Type B pancreatic cell (in vitro differentiated cells): ENCODE measurements at regions not wholly inside any gene's neighbourhood (a gene's known extent, or its start where the extent isn't known, plus 50 kb on each side); places are given as distances from the start of the nearest gene placed in this dataset.
A peak's percentile ranks its signal among the peaks of the same experiment; 100 is the strongest.

ENCODE experiments used
- DNase-seq: peaks from one replicate; pipeline ENCODE4 v3.0.0; 2021; ENCODE audit warnings: mixed read lengths; ENCODE audit not compliant: unreplicated experiment; ENCODE audit errors: extremely low spot score
- H3K27ac Mint-ChIP-seq: 2 replicates; pipeline ENCODE4 v1.8.0; 2021; ENCODE audit warnings: mild to moderate bottlenecking, mixed read lengths
- H3K27me3 Mint-ChIP-seq: 2 replicates; pipeline ENCODE4 v1.8.0; 2021; ENCODE audit warnings: mixed read lengths
- H3K36me3 Mint-ChIP-seq: 2 replicates; pipeline ENCODE4 v1.8.0; 2021; ENCODE audit warnings: mixed read lengths
- H3K4me1 Mint-ChIP-seq: one replicate; pipeline ENCODE4 v1.8.0; 2021; ENCODE audit warnings: mixed read lengths; ENCODE audit not compliant: unreplicated experiment
- H3K4me3 Mint-ChIP-seq: 2 replicates; pipeline ENCODE4 v1.8.0; 2021; ENCODE audit warnings: mild to moderate bottlenecking, mixed read lengths
- H3K9me3 Mint-ChIP-seq: 2 replicates; pipeline ENCODE4 v1.8.0; 2021; ENCODE audit warnings: mixed read lengths
- CTCF ChIP-seq: fragments of 200-600 bp; sonication (generic); conservative IDR thresholded peaks from 2 replicates; pipeline ENCODE4 v1.5.0; 2021; ENCODE audit warnings: antibody characterized with exemption, mild to moderate bottlenecking

- no peak overlapping the region for H3K4me3 Mint-ChIP-seq
- H3K4me1 Mint-ChIP-seq, result no peaks in the 10 kb centered on the region
- no peak for TF ChIP-seq CTCF
- no peaks in the 10 kb centered on the region for H3K27me3 Mint-ChIP-seq
- no peak for DNase-seq
- peaks cover 14% of the 10 kb centered on the region for H3K36me3 Mint-ChIP-seq
- no peaks in the 10 kb centered on the region for H3K9me3 Mint-ChIP-seq
- H3K27ac Mint-ChIP-seq, result peak overlapping the region; percentile 24
Measured at GRCh38 chr7:86920154-86920553, 139.3 kb downstream of the ELAPOR2 start.

DNA sequence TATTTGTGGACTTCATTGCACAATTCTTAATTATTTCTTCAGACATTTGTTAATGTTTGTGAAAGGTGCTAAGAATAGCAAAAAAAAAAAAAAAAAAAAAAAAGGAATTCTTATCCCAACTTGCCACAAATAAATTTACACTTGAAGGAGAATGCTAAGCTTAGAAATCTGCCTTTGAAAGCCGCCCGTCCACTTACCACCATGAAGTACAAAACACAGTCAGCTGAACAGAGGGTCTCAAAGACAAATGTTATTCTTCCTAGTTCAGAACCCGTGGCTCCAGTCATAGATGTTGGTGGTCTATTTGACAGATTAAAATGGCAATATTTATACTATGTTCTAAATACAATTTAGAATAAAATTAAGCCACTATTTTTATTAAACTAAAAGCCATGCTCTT is 141.2 kb downstream of the ELAPOR2 start:
- Mint-ChIP-seq H3K27ac (no peak overlapping the region), H3K27me3 (no peaks in the 10 kb centered on the region), H3K4me1 (peaks cover 10% of the 10 kb centered on the region), H3K36me3 (peaks cover 19% of the 10 kb centered on the region), H3K9me3 (no peaks in the 10 kb centered on the region), H3K4me3 (no peak overlapping the region)
- no peak for TF ChIP-seq CTCF
- no peak for DNase-seq

DNA sequence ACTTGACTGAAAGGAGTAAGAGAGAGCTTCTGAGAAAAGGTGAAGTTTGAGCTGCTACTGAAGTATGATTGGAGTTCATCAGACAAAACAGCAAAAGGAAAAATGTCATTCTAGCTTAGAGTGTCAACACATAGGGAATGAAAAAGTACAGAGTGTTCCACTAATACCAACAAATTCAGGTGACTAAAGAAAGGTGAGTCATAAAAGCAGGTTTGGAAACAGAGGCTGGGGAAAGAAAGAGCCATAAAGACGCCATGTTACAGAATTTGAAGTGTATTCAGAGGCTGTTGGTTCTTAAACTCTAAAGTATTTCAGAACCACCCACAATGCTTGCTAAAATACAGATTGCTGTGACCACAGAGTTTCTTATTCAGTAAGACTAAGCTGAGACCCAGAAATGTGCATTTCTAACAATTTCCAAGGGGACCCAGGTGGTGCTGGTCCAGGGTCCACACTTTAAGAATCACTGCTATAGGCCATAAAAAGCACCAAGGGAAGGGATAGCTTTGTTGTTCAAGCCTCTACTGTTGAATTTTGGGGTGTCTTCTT is 143.1 kb downstream of the ELAPOR2 start:
- DNase-seq, result no peak
- no peak overlapping the region for H3K27ac Mint-ChIP-seq
- no peak for TF ChIP-seq CTCF
- peaks cover 29% of the 10 kb centered on the region for H3K36me3 Mint-ChIP-seq
- H3K4me3 Mint-ChIP-seq, result no peak overlapping the region
- no peaks in the 10 kb centered on the region for H3K9me3 Mint-ChIP-seq
- no peaks in the 10 kb centered on the region for H3K27me3 Mint-ChIP-seq
- H3K4me1 Mint-ChIP-seq, result peaks cover 14% of the 10 kb centered on the region

- H3K36me3 Mint-ChIP-seq, result peaks cover 32% of the 10 kb centered on the region
- H3K4me1 Mint-ChIP-seq, result peaks cover 14% of the 10 kb centered on the region
- no peaks in the 10 kb centered on the region for H3K27me3 Mint-ChIP-seq
- H3K4me3 Mint-ChIP-seq, result no peak overlapping the region
- no peaks in the 10 kb centered on the region for H3K9me3 Mint-ChIP-seq
- DNase-seq, result no peak
- peak; percentile 80 for TF ChIP-seq CTCF
- no peak overlapping the region for H3K27ac Mint-ChIP-seq
Measured at GRCh38 chr7:86914551-86914950, 144.9 kb downstream of the ELAPOR2 start.
